IMR-90 (cell line): ENCODE measurements at regions not wholly inside any gene's neighbourhood (a gene's known extent, or its start where the extent isn't known, plus 50 kb on each side); places are given as distances from the start of the nearest gene placed in this dataset.

Experiments used
- ATAC-seq: fragments of 200-7000 bp; cut with Tn5 transposase; 2 replicates; pipeline ENCODE4 v1.9.1; 2020; ENCODE audit warnings: low read depth, mild to moderate bottlenecking, moderate library complexity
- BruUV-seq: library from RNA; stranded (reverse); fragments of 400-500 nt; replicated peaks from 2 replicates; lab custom pipeline; 2021; lab: Mats Ljungman, UMichigan
- CTCF ChIA-PET: fragments of 300-600 bp; formaldehyde crosslinking; extraction: SDS; loops from one replicate; lab custom pipeline; 2021; ENCODE audit warnings: antibody characterized with exemption; lab: Yijun Ruan, JAX
- POLR2A ChIA-PET: fragments of 300-600 bp; sonication (Branson Sonifier 250); formaldehyde crosslinking; loops from one replicate; lab custom pipeline; 2022; ENCODE audit warnings: antibody characterized with exemption; ENCODE audit not compliant: unreplicated experiment; lab: Charles Lee
- DNase-seq: peaks from one replicate; pipeline ENCODE4 v3.0.0; 2013
- H2AFZ ChIP-seq: replicated peaks from 2 replicates; pipeline ENCODE3; 2013; ENCODE audit warnings: low read length, mild to moderate bottlenecking; ENCODE audit not compliant: poor library complexity
- H2AK5ac ChIP-seq: 2 replicates; pipeline ENCODE4 v1.6.1; 2013; ENCODE audit warnings: low read depth, low read length, inconsistent platforms
- H2AK9ac ChIP-seq: replicated peaks from 2 replicates; pipeline ENCODE3; 2013; ENCODE audit warnings: mild to moderate bottlenecking, low read depth, low read length, moderate library complexity; ENCODE audit not compliant: poor library complexity
- H2BK120ac ChIP-seq: 2 replicates; pipeline ENCODE4 v1.6.1; 2013; ENCODE audit warnings: low read depth, low read length, inconsistent platforms
- H2BK15ac ChIP-seq: 3 replicates; pipeline ENCODE4 v1.6.1; 2013; ENCODE audit warnings: low read depth, low read length, inconsistent platforms
- H2BK20ac ChIP-seq: 2 replicates; pipeline ENCODE4 v1.6.1; 2013; ENCODE audit warnings: low read depth, mild to moderate bottlenecking, inconsistent platforms, low read length, moderate library complexity
- H2BK5ac ChIP-seq: 2 replicates; pipeline ENCODE4 v1.6.1; 2013; ENCODE audit warnings: mild to moderate bottlenecking, low read depth, low read length, inconsistent platforms; ENCODE audit not compliant: poor library complexity, severe bottlenecking
- H3K14ac ChIP-seq: replicated peaks from 2 replicates; pipeline ENCODE4 v1.6.1; 2013; ENCODE audit warnings: low read depth, low read length, inconsistent platforms
- H3K18ac ChIP-seq: 2 replicates; pipeline ENCODE4 v1.6.1; 2013; ENCODE audit warnings: low read depth, low read length, control low read depth
- H3K23ac ChIP-seq: 2 replicates; pipeline ENCODE4 v1.6.1; 2013; ENCODE audit warnings: low read depth, low read length, inconsistent platforms
- H3K27ac ChIP-seq: 2 replicates; pipeline ENCODE4 v1.5.1; 2013; ENCODE audit warnings: mild to moderate bottlenecking, control low read depth, low read length; ENCODE audit not compliant: insufficient read depth
- H3K27me3 ChIP-seq: 2 replicates; pipeline ENCODE4 v1.6.1; 2013; ENCODE audit warnings: low read length; ENCODE audit not compliant: control insufficient read depth, insufficient read depth
- H3K36me3 ChIP-seq: 2 replicates; pipeline ENCODE4 v1.6.1; 2013; ENCODE audit warnings: low read length, mixed read lengths; ENCODE audit not compliant: control insufficient read depth, insufficient read depth
- H3K4ac ChIP-seq: 2 replicates; pipeline ENCODE4 v1.6.1; 2013; ENCODE audit warnings: low read depth, low read length, inconsistent platforms
- H3K4me1 ChIP-seq: 2 replicates; pipeline ENCODE4 v1.6.1; 2013; ENCODE audit warnings: low read length, mixed read lengths; ENCODE audit not compliant: control insufficient read depth, insufficient read depth
- H3K4me2 ChIP-seq: 2 replicates; pipeline ENCODE4 v1.6.1; 2013; ENCODE audit warnings: low read depth, mild to moderate bottlenecking, control low read depth, low read length, moderate library complexity
- H3K4me3 ChIP-seq: 2 replicates; pipeline ENCODE4 v1.5.1; 2013; ENCODE audit warnings: low read depth, mild to moderate bottlenecking, control low read depth, low read length, moderate library complexity; ENCODE audit not compliant: insufficient read depth
- H3K56ac ChIP-seq: 2 replicates; pipeline ENCODE4 v1.6.1; 2013; ENCODE audit warnings: low read length, inconsistent platforms; ENCODE audit not compliant: insufficient read depth; ENCODE audit errors: extremely low read depth
- H3K79me1 ChIP-seq, 2 experiments: 2 replicates each; pipeline ENCODE4 v1.6.1; 2013; ENCODE audit warnings: low read length in 2 of 2, inconsistent platforms in 1 of 2, low read depth in 1 of 2
- H3K9ac ChIP-seq: 2 replicates; pipeline ENCODE4 v1.6.1; 2013; ENCODE audit warnings: low read depth, low read length, control low read depth
- H3K9me1 ChIP-seq: 2 replicates; pipeline ENCODE4 v1.6.1; 2013; ENCODE audit warnings: low read length, inconsistent platforms; ENCODE audit not compliant: insufficient read depth
- H3K9me3 ChIP-seq: 2 replicates; pipeline ENCODE4 v1.6.1; 2013; ENCODE audit warnings: low read length; ENCODE audit not compliant: control insufficient read depth, insufficient read depth
- H4K20me1 ChIP-seq: 2 replicates; pipeline ENCODE4 v1.6.1; 2013; ENCODE audit warnings: low read length, inconsistent platforms; ENCODE audit not compliant: insufficient read depth
- H4K5ac ChIP-seq: 2 replicates; pipeline ENCODE4 v1.6.1; 2013; ENCODE audit warnings: mild to moderate bottlenecking, low read depth, low read length, control low read depth
- H4K8ac ChIP-seq, 2 experiments: 2 replicates each; pipeline ENCODE4 v1.6.1; 2013; ENCODE audit warnings: low read depth in 2 of 2, low read length in 2 of 2, control low read depth in 1 of 2, inconsistent platforms in 1 of 2
- H4K91ac ChIP-seq: 2 replicates; pipeline ENCODE4 v1.6.1; 2013; ENCODE audit warnings: low read depth, low read length, inconsistent platforms; ENCODE audit not compliant: insufficient read depth
- BHLHE40 ChIP-seq: fragments of 150-350 bp; IDR thresholded peaks from 2 replicates; pipeline ENCODE4 v1.6.1; 2016; ENCODE audit warnings: mild to moderate bottlenecking, low read depth, low read length
- MAZ ChIP-seq: IDR thresholded peaks from 2 replicates; pipeline ENCODE4 v1.6.1; 2012; ENCODE audit warnings: low read depth, mild to moderate bottlenecking, low read length, improper control_type of control experiment, moderate library complexity, borderline replicate concordance
- POLR2A ChIP-seq: IDR thresholded peaks from 2 replicates; pipeline ENCODE4 v1.6.1; 2012; ENCODE audit warnings: mild to moderate bottlenecking, low read depth, low read length
- RAD21 ChIP-seq: IDR thresholded peaks from 2 replicates; pipeline ENCODE4 v1.6.1; 2012; ENCODE audit warnings: low read length, improper control_type of control experiment
- WGBS, 2 experiments: methylation state at CpG; one replicate each; pipeline versions ENCODE4 v1.1.5 to v1.1.7; 2013; ENCODE audit warnings: missing lambda C conversion rate in 2 of 2; ENCODE audit not compliant: insufficient read length in 1 of 2; ENCODE audit errors: extremely low coverage in 2 of 2; 5-methylcytosine and 5-hydroxymethylcytosine counted together
- dilution Hi-C: fragments of 300-500 bp; cut with HindIII; formaldehyde crosslinking; loops from one replicate; pipeline ENCODE4 v1.14.3; 2018; ENCODE audit warnings: low sequenced_read_pairs; ENCODE audit not compliant: unreplicated experiment
- in situ Hi-C: fragments of 300-500 bp; cut with MboI; formaldehyde crosslinking; loops from 3 replicates; pipeline ENCODE4 v1.14.3; 2019; ENCODE audit warnings: low sequenced_read_pairs, inconsistent platforms, mixed read lengths
- intact Hi-C: fragments of 100-400 bp; cut with micrococcal nuclease; formaldehyde crosslinking; loops from 2 replicates; pipeline ENCODE4 v1.10.0; 2022
- TF ChIP-seq, protein P1 (sequence below): fragments of 150-350 bp; IDR thresholded peaks from 2 replicates; pipeline ENCODE4 v1.6.1; 2016; ENCODE audit warnings: low read depth, mild to moderate bottlenecking, low read length, moderate library complexity, borderline replicate concordance
- TF ChIP-seq, protein P2 (sequence below): fragments of 150-350 bp; IDR thresholded peaks from 2 replicates; pipeline ENCODE4 v1.6.1; 2017; ENCODE audit warnings: mild to moderate bottlenecking, antibody characterized with exemption, low read length, low read depth

DNA sequence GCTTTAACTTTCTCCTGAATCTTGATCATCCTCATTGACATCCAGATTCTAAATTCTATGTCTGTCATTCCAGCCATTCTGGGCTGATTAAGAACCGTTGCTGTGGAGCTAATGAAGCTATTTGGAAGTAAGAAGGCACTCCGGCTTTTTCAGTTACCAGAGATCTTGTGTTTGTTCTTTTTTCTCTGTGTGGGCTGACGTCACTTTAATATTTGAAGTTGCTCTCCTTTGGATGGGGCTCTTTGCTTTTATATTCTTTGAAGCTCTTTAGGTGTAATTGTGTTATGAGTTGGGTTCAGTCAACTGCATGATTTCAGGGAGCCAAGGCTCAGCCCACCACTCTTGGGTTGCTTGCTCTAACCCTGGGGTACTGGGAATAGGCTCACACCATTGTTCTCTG lies 460.6 kb downstream of the CDH8 start:
- POLR2A ChIA-PET, result no interaction called here

More for the DNA sequence above, 460.6 kb downstream of the CDH8 start:
- no peaks in the 10 kb centered on the region for H3K4me1 ChIP-seq
- no peak overlapping the region for H2AK9ac ChIP-seq
- no peak overlapping the region for H3K14ac ChIP-seq
- H3K18ac ChIP-seq, result no peak overlapping the region
- no peak overlapping the region for H3K4me3 ChIP-seq
- no TSS peak for BruUV-seq
- no peak for DNase-seq
- WGBS, 2 experiments, result no CpG with 5 or more reads among the region's 3 CpGs
- CTCF ChIA-PET, result no interaction called here
- H3K4ac ChIP-seq, result no peak overlapping the region
- intact Hi-C loops, result no loop called here
- no peaks in the 10 kb centered on the region for H3K27me3 ChIP-seq
- in situ Hi-C loops, result no loop called here
- dilution Hi-C loops, result no loop called here
- H3K9ac ChIP-seq, result no peak overlapping the region
- H2AFZ ChIP-seq, result no peak overlapping the region
- no peak overlapping the region for H2BK120ac ChIP-seq
- H2BK15ac ChIP-seq, result no peak overlapping the region
- H3K9me1 ChIP-seq, result no peaks in the 10 kb centered on the region
- H3K9me3 ChIP-seq, result peaks cover 9% of the 10 kb centered on the region; the same call in 1 of the 2 replicates
- no peak overlapping the region for H4K91ac ChIP-seq
- H3K23ac ChIP-seq, result no peak overlapping the region
- H3K36me3 ChIP-seq, result no peaks in the 10 kb centered on the region
- H3K4me2 ChIP-seq, result no peak overlapping the region
- no peak overlapping the region for H4K5ac ChIP-seq
- H3K27ac ChIP-seq, result no peak overlapping the region
- TF ChIP-seq, protein P1, sequence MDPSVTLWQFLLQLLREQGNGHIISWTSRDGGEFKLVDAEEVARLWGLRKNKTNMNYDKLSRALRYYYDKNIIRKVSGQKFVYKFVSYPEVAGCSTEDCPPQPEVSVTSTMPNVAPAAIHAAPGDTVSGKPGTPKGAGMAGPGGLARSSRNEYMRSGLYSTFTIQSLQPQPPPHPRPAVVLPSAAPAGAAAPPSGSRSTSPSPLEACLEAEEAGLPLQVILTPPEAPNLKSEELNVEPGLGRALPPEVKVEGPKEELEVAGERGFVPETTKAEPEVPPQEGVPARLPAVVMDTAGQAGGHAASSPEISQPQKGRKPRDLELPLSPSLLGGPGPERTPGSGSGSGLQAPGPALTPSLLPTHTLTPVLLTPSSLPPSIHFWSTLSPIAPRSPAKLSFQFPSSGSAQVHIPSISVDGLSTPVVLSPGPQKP, result no peak
- no peak for TF ChIP-seq POLR2A
- TF ChIP-seq, protein P2, sequence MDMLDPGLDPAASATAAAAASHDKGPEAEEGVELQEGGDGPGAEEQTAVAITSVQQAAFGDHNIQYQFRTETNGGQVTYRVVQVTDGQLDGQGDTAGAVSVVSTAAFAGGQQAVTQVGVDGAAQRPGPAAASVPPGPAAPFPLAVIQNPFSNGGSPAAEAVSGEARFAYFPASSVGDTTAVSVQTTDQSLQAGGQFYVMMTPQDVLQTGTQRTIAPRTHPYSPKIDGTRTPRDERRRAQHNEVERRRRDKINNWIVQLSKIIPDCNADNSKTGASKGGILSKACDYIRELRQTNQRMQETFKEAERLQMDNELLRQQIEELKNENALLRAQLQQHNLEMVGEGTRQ, result no peak
- no peak for TF ChIP-seq RAD21
- TF ChIP-seq BHLHE40, result no peak
- no peak for TF ChIP-seq MAZ
- no peak for ATAC-seq
- no peak overlapping the region for H2BK5ac ChIP-seq
- H2AK5ac ChIP-seq, result no peak overlapping the region
- no peak overlapping the region for H3K56ac ChIP-seq
- no peak overlapping the region for H4K8ac ChIP-seq
- no peak overlapping the region for H2BK20ac ChIP-seq
- no peaks in the 10 kb centered on the region for H3K79me1 ChIP-seq
- H4K20me1 ChIP-seq, result no peaks in the 10 kb centered on the region
